HG03342 (cell line): ENCODE measurements at regions not wholly inside any gene's neighbourhood (a gene's known extent, or its start where the extent isn't known, plus 50 kb on each side); places are given as distances from the start of the nearest gene placed in this dataset.

Source experiments
- ATAC-seq: cut with Tn5 transposase; IDR thresholded peaks from one replicate; pipeline ENCODE4 v1.9.1; 2021; ENCODE audit warnings: mild to moderate bottlenecking, moderate library complexity; ENCODE audit not compliant: unreplicated experiment

GRCh38 chr9:73643379-73644013, 491.8 kb downstream of the ANXA1 start:
- no peak for ATAC-seq

GRCh38 chr9:73647560-73647959, 495.9 kb downstream of the ANXA1 start:
- ATAC-seq: no peak

DNA sequence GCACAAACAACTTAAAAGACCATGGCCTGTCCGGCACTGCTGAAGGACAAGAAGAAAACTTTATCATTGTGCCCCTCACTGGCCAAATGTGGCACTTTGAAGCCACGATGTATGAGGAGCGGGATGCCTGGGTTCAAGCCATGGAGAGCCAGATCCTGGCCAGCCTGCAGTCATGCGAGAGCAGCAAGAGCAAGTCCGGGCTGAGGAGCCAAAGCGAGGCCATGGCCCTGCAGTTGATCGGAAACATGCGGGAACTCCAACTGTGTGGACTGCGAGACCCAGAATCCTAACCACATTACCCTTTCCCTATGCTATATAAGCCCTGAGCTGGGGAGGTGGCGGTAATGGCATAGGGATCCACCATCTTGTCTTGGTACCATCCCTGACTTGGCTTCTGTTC, 497.9 kb downstream of the ANXA1 start:
- ATAC-seq: no peak

DNA sequence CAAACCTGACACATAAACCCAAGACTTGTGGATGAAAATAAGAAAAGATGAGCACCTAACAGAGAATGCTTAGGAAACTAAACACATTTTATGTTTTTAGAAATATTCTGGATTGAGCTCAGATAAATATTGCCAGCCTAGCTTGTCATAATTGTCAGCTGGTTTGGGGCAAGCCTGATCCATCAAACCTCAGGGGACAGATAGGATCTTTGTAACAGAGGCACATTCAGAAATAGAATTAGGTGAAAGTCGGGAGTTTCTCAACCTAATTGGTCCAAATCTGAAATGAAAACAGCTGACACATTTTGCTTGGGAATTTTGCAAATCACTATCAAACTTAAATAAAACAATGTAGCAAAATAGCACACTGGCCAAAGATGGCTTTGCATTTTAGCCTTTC, 503.7 kb downstream of the ANXA1 start:
- ATAC-seq: no peak

DNA sequence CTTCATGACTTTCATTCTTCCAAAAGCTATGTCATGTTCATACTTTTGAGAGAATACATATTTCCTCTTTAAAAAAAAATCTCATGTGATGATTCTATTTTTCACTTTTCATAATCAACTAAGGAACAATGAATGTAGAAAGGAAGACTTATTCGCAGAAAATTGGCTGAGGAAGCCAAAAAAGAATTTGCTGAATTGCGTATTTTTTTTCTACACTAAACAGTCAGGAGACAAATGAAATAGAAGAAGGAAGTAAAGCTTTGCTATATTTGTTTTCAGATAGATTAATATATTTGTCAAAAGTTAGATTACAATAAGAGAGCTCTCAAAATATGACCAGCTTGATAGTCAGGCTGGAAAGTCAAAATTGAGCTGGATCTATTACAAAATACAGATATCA, 504.2 kb downstream of the ANXA1 start:
- ATAC-seq: no peak

GRCh38 chr9:73665253-73665652, 513.6 kb downstream of the ANXA1 start:
- ATAC-seq: no peak

DNA sequence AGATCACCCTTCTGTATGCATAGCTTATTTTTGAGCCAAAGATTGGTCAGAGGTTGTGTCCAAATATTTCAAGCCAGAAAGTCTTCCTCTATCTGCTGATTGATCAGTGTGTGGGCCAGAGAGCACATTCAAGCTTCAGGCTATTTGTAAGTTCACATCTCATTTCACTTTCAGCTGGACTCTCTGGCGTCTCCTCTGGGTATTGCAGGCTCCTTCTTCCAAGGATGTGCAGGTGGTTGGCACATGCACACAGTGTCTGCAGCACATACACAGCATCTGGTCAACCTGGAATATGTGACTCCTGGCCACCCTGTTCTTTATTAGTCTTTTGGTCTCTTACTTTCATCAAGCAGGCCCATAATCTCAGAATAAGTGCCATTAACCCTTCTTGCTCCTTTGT, 516.1 kb downstream of the ANXA1 start:
- ATAC-seq: no peak

DNA sequence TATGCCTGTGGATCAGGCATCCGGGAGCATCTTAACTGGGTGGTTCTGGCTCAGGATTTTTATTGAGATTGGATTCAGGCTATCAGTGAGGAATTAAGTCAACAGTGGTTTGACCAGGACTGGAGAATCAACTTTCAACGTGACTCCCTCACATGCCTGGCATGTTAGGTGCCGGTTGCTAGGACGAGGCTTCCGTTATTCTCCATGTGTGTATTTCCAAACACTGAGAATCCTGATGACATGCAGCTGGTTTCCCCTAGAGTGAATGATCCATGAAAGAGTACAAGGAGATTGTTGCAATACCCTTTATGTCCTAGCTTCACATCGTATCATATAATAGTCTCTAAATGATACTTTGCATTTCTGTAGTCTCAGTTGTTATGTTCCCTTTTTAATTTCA, 529.2 kb downstream of the ANXA1 start:
- ATAC-seq: no peak

- ATAC-seq: no peak
These were observed 531.1 kb downstream of the ANXA1 start for GRCh38 chr9:73682789-73683188.

GRCh38 chr9:73683862-73684591, 532.4 kb downstream of the ANXA1 start:
- peak; percentile 70 for ATAC-seq

GRCh38 chr9:73684601-73685000, 532.9 kb downstream of the ANXA1 start:
- ATAC-seq: peak; percentile 23

GRCh38 chr9:73685786-73686185, 534.1 kb downstream of the ANXA1 start:
- no peak for ATAC-seq

GRCh38 chr9:73689051-73689870, 537.6 kb downstream of the ANXA1 start:
- ATAC-seq: no peak

DNA sequence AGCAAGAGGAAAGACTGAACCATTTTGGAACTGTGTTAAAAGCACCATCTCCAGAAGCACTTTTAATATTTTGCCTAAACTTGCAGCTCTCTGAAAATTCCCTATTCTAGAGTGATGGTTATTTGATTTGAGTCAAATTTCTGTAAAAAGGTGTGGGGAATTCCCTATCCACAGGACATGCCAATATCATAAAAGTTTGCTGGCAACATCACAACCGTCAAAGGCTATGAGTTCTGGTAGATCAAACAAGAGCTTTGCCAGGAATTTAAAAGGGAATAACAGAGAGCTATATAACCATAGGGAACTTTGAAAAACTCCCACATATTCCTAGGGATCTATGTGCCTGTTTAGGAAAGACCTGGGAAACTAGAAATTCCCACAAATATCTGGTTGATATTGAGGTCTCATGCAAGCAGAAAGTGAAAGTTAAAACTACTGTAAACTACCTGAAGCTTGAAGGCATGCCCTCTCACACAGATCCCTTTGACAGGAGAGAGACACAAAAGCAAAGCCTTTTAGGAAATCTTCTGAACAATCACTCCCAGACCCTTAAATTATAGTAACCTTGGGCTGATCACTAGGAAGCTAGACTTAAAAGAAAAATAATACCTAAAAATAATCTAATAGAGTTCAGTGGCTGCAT, 549.9 kb downstream of the ANXA1 start:
- no peak for ATAC-seq

- ATAC-seq: no peak
These were observed 562.6 kb downstream of the ANXA1 start for GRCh38 chr9:73714294-73714693.

GRCh38 chr9:73715591-73715990, 563.9 kb downstream of the ANXA1 start:
- no peak for ATAC-seq

DNA sequence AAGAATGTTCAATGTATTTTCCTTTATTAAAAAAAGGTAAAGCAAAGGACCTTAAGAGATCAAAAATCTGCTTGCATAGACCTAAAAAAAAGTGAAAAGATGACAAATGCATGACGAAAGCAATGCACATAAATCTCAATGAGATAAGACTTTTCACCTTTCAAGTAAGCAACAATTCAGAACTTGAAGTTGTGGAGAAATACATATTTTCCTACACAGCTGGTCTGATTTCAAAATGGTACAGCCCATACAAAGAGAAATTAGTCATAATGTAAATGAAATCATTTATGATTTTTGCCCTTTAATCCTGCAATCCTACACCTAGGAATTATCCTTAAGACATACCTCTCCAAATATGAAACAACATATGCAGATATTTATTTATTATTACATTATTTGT, 568.0 kb downstream of the ANXA1 start:
- ATAC-seq: no peak

- ATAC-seq: no peak
These were observed 568.9 kb downstream of the ANXA1 start for GRCh38 chr9:73720601-73721000.

GRCh38 chr9:73736270-73736669, 584.6 kb downstream of the ANXA1 start:
- ATAC-seq: no peak

GRCh38 chr9:73738741-73739530, 587.3 kb downstream of the ANXA1 start:
- ATAC-seq: no peak

- no peak for ATAC-seq
These were observed 589.7 kb downstream of the ANXA1 start for GRCh38 chr9:73741316-73741715.
